Common myeloid progenitor, CD34-positive (primary cell): ENCODE measurements at regions not wholly inside any gene's neighbourhood (a gene's known extent, or its start where the extent isn't known, plus 50 kb on each side); places are given as distances from the start of the nearest gene placed in this dataset.

Experiments used
- CTCF ChIA-PET: fragments of 350-600 bp; sonication (Branson Sonifier 250); formaldehyde crosslinking; loops from one replicate; lab custom pipeline; 2021; ENCODE audit warnings: antibody characterized with exemption; lab: Charles Lee
- POLR2A ChIA-PET: fragments of 350-600 bp; sonication (Branson Sonifier 250); formaldehyde crosslinking; loops from one replicate; lab custom pipeline; 2021; ENCODE audit warnings: antibody characterized with exemption; lab: Charles Lee
- DNase-seq, 3 donors: peaks; one replicate each; pipeline versions ENCODE4 v3.0.0 to v3.0.0-alpha.2; 2013
- H3K27ac ChIP-seq, 2 experiments: 1 replicate in 1 of 2; 2 replicates in 1 of 2; pipeline ENCODE4 v1.7.0; 2013; ENCODE audit warnings: inconsistent platforms in 2 of 2, low read length in 2 of 2, mild to moderate bottlenecking in 2 of 2, low read depth in 1 of 2, moderate library complexity in 1 of 2; ENCODE audit not compliant: severe bottlenecking in 2 of 2, insufficient read depth in 1 of 2, poor library complexity in 1 of 2
- H3K27me3 ChIP-seq, 5 experiments: replicated peaks in 2 of 5; 1 replicate in 3 of 5; 2 replicates in 2 of 5; pipeline versions ENCODE4 v1.6.1 to v1.7.0; 2013; ENCODE audit warnings: low read length in 4 of 5, mild to moderate bottlenecking in 2 of 5, moderate library complexity in 2 of 5, inconsistent platforms in 1 of 5; ENCODE audit not compliant: insufficient read depth in 5 of 5, control insufficient read depth in 4 of 5
- H3K36me3 ChIP-seq, 4 experiments: 1 replicate in 2 of 4; 2 replicates in 2 of 4; pipeline versions ENCODE4 v1.6.1 to v1.7.0; 2013; ENCODE audit warnings: low read length in 3 of 4, control low read depth in 1 of 4, mild to moderate bottlenecking in 1 of 4; ENCODE audit not compliant: control insufficient read depth in 4 of 4, insufficient read depth in 4 of 4
- H3K4me1 ChIP-seq, 4 experiments: 1 replicate in 3 of 4; 2 replicates in 1 of 4; pipeline versions ENCODE4 v1.6.1 to v1.7.1; 2013; ENCODE audit warnings: low read length in 3 of 4, mild to moderate bottlenecking in 3 of 4, control low read depth in 1 of 4, inconsistent platforms in 1 of 4, moderate library complexity in 1 of 4; ENCODE audit not compliant: control insufficient read depth in 4 of 4, insufficient read depth in 4 of 4; ENCODE audit errors: control extremely low read depth in 1 of 4
- H3K4me3 ChIP-seq, 7 experiments: 1 replicate in 4 of 7; 2 replicates in 3 of 7; pipeline versions ENCODE4 v1.5.1 to v1.7.0; 2013; ENCODE audit warnings: mild to moderate bottlenecking in 7 of 7, low read length in 6 of 7, moderate library complexity in 6 of 7, inconsistent platforms in 2 of 7, low read depth in 2 of 7, control low read depth in 1 of 7; ENCODE audit not compliant: insufficient read depth in 4 of 7, control insufficient read depth in 1 of 7; ENCODE audit errors: extremely low read depth in 1 of 7
- H3K9me3 ChIP-seq, 5 experiments: 1 replicate in 4 of 5; 2 replicates in 1 of 5; pipeline versions ENCODE4 v1.6.1 to v1.7.1; 2013; ENCODE audit warnings: low read length in 4 of 5, mild to moderate bottlenecking in 2 of 5, inconsistent platforms in 1 of 5, low read depth in 1 of 5, moderate library complexity in 1 of 5; ENCODE audit not compliant: control insufficient read depth in 4 of 5, insufficient read depth in 2 of 5; ENCODE audit errors: control extremely low read depth in 1 of 5
- WGBS: methylation state at CpG from one replicate; pipeline ENCODE4 v1.1.5; 2013; ENCODE audit not compliant: insufficient coverage; 5-methylcytosine and 5-hydroxymethylcytosine counted together

DNA sequence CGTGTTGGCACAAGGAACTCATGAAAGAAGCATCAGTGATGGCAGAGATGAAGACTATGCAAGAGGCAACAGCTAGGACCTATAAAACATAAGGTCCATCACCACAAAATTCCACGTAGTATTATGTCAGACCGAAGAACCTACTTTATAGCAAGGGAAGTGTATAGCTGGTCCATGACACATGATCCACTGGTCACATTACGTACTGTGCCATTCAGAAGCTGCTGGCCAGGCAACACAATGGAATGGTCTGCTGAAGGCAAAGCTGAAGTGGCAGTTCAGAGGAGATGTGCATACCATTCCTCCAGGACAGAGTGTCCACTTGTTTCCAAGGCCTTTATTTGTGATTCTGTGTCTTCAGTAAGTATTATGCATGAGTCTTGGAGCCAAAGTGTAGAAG is 215.5 kb upstream of the UGT8 start:
- no peak for DNase-seq
- Histone ChIP-seq H3K36me3 (no peaks in the 10 kb centered on the region), H3K4me3 (no peak overlapping the region), H3K9me3 (no peaks in the 10 kb centered on the region), H3K27ac (no peak overlapping the region), H3K4me1 (no peaks in the 10 kb centered on the region), H3K27me3 (peaks cover 0 to 4% (median 0%) of the 10 kb centered on the region in 5 experiments)
- CTCF ChIA-PET = interaction anchor here (1.0 to 1.8 kb wide), 4 partner anchors 16 to 988 kb away, joined by 3 to 5 read pairs (median 4); no protein-coding TSS in a partner anchor
- WGBS = 100% methylated on average over 2 of the region's 4 CpGs
- POLR2A ChIA-PET = no interaction called here

- H3K9me3 ChIP-seq = no peaks in the 10 kb centered on the region
- ChIA-PET CTCF (interaction anchor here (0.7 to 1.8 kb wide), 5 partner anchors 13 to 989 kb away, joined by 3 to 6 read pairs (median 5); no protein-coding TSS in a partner anchor), POLR2A (no interaction called here)
- peaks cover 0 to 4% (median 0%) of the 10 kb centered on the region in 5 experiments for H3K27me3 ChIP-seq
- H3K36me3 ChIP-seq = no peaks in the 10 kb centered on the region
- no peaks in the 10 kb centered on the region for H3K4me1 ChIP-seq
- WGBS = 100% methylated on average over 1 of the region's 1 CpG
- H3K27ac ChIP-seq = no peak overlapping the region
- no peak overlapping the region for H3K4me3 ChIP-seq
- DNase-seq = no peak
These were observed 214.9 kb upstream of the UGT8 start for GRCh38 chr4:114383721-114384120.

GRCh38 chr4:114384629-114385028 is 214.0 kb upstream of the UGT8 start:
- H3K36me3 ChIP-seq = no peaks in the 10 kb centered on the region
- no peaks in the 10 kb centered on the region for H3K9me3 ChIP-seq
- no peak overlapping the region for H3K27ac ChIP-seq
- ChIA-PET POLR2A (no interaction called here), CTCF (interaction anchor here (0.6 to 1.8 kb wide), 12 partner anchors 10 to 990 kb away, joined by 3 to 6 read pairs (median 4); no protein-coding TSS in a partner anchor)
- H3K27me3 ChIP-seq = peaks cover 0 to 6% (median 4%) of the 10 kb centered on the region in 5 experiments
- no CpG with 5 or more reads among the region's 4 CpGs for WGBS
- no peak overlapping the region for H3K4me3 ChIP-seq
- DNase-seq = peak; percentile 21 to 67 (median 58)
- no peaks in the 10 kb centered on the region for H3K4me1 ChIP-seq

DNA sequence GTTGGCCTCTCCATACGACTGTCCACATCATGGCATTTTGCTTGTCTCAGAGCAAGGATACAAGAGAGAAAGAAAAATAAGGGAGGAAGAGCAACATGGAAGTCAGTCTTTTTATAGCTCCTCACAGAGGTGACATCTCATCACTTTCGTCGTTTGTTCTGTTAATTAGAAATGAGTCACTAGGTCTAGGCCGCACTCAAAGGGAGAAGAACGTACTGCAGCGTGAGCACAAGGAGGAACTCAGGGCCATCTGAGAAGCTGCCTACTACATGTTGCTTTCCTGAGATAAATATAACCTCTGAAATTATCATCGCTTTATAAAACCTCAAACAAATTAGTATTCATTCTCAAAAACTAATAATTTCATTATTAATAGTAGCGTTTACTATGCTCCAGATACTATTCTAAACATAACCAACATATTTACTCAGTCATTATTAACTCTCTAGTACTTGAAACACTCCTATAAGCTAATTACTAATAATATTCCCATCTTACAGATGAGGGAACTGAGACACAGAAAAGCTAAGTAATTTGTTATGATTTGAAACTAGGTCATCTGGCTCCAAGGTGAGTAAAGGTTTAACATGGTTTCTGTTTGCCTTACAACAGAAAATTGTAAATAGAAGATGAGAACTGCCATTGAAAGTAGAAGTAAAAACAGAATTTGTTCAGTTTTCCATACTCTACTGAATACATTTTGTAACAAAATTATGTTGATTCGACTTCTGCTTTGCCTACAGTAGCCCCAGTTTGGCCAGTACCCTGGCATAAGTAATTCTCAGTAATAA is 213.2 kb upstream of the UGT8 start:
- Histone ChIP-seq H3K4me1 (no peaks in the 10 kb centered on the region), H3K27me3 (peaks cover 0 to 6% (median 4%) of the 10 kb centered on the region in 5 experiments), H3K9me3 (no peaks in the 10 kb centered on the region), H3K27ac (no peak overlapping the region), H3K4me3 (no peak overlapping the region), H3K36me3 (no peaks in the 10 kb centered on the region)
- CTCF ChIA-PET = interaction anchor here (0.6 to 1.7 kb wide), 10 partner anchors 10 to 991 kb away, joined by 3 to 6 read pairs (median 4); no protein-coding TSS in a partner anchor
- POLR2A ChIA-PET = no interaction called here
- DNase-seq = no peak
- WGBS = 86% methylated on average over 6 of the region's 9 CpGs

DNA sequence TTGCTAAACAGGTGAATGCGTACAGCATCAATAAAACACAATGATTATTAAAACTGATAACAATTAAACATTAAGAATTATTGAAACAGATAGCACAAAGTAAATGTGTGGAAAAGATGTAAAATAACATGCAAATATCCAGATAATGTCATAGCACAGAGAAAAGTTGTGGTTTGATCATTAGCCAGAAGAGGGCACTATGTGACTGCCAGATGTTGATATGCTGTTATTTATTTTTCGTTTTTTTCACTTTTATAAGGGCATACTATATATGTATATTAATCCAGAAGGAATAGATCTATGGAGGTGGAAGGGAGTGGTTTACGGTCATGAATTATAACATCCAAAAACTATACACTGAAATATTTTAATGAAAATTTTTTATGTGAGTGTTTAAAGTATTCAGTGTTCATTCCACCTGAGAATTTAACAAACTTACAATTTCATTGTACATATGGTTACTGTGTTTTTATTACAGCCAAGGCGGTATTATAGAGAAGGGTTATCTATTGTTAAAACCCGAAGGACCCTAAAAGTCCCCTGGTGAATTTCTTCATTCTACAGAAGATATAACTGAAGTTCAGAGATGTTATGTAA is 211.9 kb upstream of the UGT8 start:
- Histone ChIP-seq H3K27me3 (peaks cover 0 to 6% (median 4%) of the 10 kb centered on the region in 5 experiments), H3K27ac (no peak overlapping the region), H3K4me1 (no peaks in the 10 kb centered on the region), H3K4me3 (no peak overlapping the region), H3K36me3 (no peaks in the 10 kb centered on the region), H3K9me3 (no peaks in the 10 kb centered on the region)
- CTCF ChIA-PET = no interaction called here
- WGBS = no CpG with 5 or more reads among the region's 5 CpGs
- peak; percentile 25 to 59 (median 51) for DNase-seq
- POLR2A ChIA-PET = no interaction called here

GRCh38 chr4:114389070-114389685 is 209.4 kb upstream of the UGT8 start:
- Histone ChIP-seq H3K9me3 (no peaks in the 10 kb centered on the region), H3K36me3 (no peaks in the 10 kb centered on the region), H3K4me3 (no peak overlapping the region), H3K27me3 (peaks cover 0 to 6% (median 3%) of the 10 kb centered on the region in 5 experiments), H3K4me1 (no peaks in the 10 kb centered on the region), H3K27ac (no peak overlapping the region)
- WGBS = 97% methylated on average over 7 of the region's 9 CpGs
- DNase-seq = no peak
- POLR2A ChIA-PET = no interaction called here
- CTCF ChIA-PET = interaction anchor here (0.6 to 2.2 kb wide), 5 partner anchors 30 to 484 kb away, joined by 3 to 8 read pairs (median 3); no protein-coding TSS in a partner anchor
